ENCODE measurements at regions not wholly inside any gene's neighbourhood (a gene's known extent, or its start where the extent isn't known, plus 50 kb on each side); places are given as distances from the start of the nearest gene placed in this dataset.

DNA sequence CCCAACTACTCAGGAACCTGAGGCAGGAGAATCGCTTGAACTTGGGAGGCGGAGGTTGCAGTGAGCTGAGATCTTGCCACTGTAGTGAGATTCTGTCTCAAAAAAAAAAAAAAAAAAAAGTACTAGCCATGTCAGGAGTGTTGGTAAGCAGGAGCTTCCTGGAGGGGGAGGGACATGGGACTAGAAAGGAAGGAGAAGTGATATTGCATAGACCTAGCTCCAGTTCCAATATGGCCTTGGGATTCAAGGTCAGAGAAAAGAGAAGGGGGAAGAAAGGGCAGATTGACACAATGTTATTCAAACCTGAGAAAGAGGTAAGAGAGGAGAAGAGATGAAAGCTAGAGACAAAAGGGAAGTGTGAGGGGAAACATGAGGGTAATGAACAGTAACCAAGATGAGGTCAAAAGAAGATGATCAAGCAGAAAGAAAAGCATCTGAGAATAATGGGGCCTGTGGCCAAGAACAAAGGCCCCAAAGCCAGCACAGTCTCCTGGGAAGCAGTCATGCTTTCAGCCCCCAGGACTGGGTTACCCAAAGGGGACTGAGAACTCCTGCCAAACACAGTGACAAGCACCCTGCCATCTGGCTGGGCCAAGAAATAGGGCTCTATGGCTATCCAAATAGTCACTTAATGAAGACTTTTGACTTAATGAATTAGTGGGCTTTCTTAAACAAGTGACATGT, 51.7 kb upstream of the FTH1 start:
- TF ChIP-seq, protein P1, sequence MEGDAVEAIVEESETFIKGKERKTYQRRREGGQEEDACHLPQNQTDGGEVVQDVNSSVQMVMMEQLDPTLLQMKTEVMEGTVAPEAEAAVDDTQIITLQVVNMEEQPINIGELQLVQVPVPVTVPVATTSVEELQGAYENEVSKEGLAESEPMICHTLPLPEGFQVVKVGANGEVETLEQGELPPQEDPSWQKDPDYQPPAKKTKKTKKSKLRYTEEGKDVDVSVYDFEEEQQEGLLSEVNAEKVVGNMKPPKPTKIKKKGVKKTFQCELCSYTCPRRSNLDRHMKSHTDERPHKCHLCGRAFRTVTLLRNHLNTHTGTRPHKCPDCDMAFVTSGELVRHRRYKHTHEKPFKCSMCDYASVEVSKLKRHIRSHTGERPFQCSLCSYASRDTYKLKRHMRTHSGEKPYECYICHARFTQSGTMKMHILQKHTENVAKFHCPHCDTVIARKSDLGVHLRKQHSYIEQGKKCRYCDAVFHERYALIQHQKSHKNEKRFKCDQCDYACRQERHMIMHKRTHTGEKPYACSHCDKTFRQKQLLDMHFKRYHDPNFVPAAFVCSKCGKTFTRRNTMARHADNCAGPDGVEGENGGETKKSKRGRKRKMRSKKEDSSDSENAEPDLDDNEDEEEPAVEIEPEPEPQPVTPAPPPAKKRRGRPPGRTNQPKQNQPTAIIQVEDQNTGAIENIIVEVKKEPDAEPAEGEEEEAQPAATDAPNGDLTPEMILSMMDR (IDR thresholded peaks at IDR 0.05; ENCODE audit: low read depth, low read length, poor library complexity, severe bottlenecking): no peak
- TF ChIP-seq EZH2phosphoT487 (IDR thresholded peaks at IDR 0.05; ENCODE audit: borderline replicate concordance, low read length): no peak

Data from DOHH2 (cell line).